GM12892 (cell line): ENCODE measurements at regions not wholly inside any gene's neighbourhood (a gene's known extent, or its start where the extent isn't known, plus 50 kb on each side); places are given as distances from the start of the nearest gene placed in this dataset.

Source experiments
- POLR2A ChIP-seq: IDR thresholded peaks from 2 replicates; pipeline ENCODE4 v1.6.1; 2011; ENCODE audit warnings: low read depth, low read length, control low read depth
- POLR2AphosphoS5 ChIP-seq: IDR thresholded peaks from 2 replicates; pipeline ENCODE4 v1.6.1; 2011; ENCODE audit warnings: low read depth, low read length, control low read depth

DNA sequence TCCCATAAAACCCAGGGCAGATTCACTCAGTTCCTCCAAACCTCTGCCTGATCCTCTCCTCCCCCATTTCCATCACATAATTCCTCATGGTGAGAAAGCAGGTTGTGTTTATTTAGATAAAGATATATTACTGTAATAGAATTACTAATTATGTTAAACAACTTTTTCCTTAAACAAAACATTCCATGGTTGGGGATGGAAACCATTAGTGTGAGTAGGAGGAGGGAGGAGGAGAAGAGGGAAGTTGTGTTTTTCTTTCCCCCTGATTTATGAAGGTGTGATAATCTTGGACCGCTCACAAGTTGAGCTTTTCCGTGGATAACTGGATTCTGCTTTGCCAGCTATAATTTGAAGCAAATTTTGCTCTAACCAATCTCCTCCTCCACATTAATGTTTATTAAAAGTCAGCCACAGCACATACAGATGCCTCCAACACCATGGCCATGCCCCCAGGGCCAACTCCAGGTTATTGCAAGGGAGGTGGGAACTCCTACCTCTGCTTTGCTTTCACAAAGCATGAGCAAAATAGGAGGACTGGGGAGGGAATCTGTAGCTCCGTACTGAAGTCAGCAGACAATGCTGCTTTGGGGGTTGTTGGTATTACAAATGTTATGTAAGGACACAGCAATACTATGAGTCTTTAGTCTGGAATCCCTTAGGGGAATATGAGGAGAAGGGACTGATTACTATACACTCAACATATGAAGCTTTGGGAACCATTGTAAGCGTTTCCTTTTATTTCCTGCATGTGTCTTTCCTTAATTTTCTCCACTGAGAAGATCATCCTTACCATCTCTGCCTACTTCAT is 542.0 kb downstream of the DHX35 start:
- TF ChIP-seq POLR2AphosphoS5 (no peak), POLR2A (no peak)
